SK-N-SH (cell line): ENCODE measurements at regions not wholly inside any gene's neighbourhood (a gene's known extent, or its start where the extent isn't known, plus 50 kb on each side); places are given as distances from the start of the nearest gene placed in this dataset.

Source experiments
- CTCF ChIP-seq: fragments of 200-600 bp; sonication (generic); IDR thresholded peaks from 2 replicates; pipeline ENCODE4 v1.6.1; 2017; ENCODE audit warnings: antibody characterized with exemption, mild to moderate bottlenecking, moderate library complexity
- RAD21 ChIP-seq: IDR thresholded peaks from 2 replicates; pipeline ENCODE4 v1.6.1; 2012; ENCODE audit warnings: mild to moderate bottlenecking, low read length
- REST ChIP-seq: IDR thresholded peaks from 2 replicates; pipeline ENCODE4 v1.6.1; 2012; ENCODE audit warnings: mild to moderate bottlenecking, low read depth, low read length, moderate library complexity
- RFX5 ChIP-seq: IDR thresholded peaks from 2 replicates; pipeline ENCODE4 v1.6.1; 2012; ENCODE audit warnings: mild to moderate bottlenecking, improper control_type of control experiment, low read length
- USF2 ChIP-seq: fragments of 150-350 bp; IDR thresholded peaks from 2 replicates; pipeline ENCODE4 v1.6.1; 2017; ENCODE audit warnings: antibody characterized with exemption, low read length, low read depth, borderline replicate concordance

- TF ChIP-seq CTCF = no peak
- no peak for TF ChIP-seq RFX5
- no peak for TF ChIP-seq USF2
- TF ChIP-seq RAD21 = no peak
- no peak for TF ChIP-seq REST
These were observed 96.7 kb downstream of the EDN1 start for GRCh38 chr6:12386816-12387215.
